ENCODE measurements at regions not wholly inside any gene's neighbourhood (a gene's known extent, or its start where the extent isn't known, plus 50 kb on each side); places are given as distances from the start of the nearest gene placed in this dataset.

DNA sequence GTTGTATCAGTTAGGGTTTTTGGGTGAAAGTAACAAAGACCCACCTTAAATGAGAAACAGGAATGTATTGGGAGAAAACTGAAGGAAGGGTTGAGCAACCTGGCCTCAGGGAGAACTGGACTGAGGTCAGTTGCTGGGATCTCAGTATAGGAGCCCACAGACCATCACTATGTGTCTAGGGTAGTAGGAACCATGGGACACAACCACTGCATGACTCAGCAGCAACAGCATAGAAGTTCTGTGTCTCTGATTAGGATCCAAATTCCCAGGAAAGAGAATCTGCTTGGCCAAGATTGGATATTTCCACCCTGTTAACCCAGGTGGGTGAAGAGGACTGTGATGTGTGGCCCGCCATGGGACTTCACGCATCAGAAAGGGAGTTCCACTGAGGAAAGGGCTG, 102.2 kb upstream of the RAB3GAP2 start:
- WGBS = 92% methylated on average over 2 of the region's 2 CpGs
- H3K36me3 ChIP-seq (ENCODE audit: control insufficient read depth in 2 of 2, insufficient read depth in 2 of 2, low read length in 1 of 2) = no peaks in the 10 kb centered on the region
- DNase-seq (ENCODE audit: low read depth in 6 of 9, low spot score in 9 of 9) = no peak
- no peak overlapping the region for H3K27ac ChIP-seq (ENCODE audit: low read depth in 1 of 2, low read length in 1 of 2)
- no peaks in the 10 kb centered on the region for H3K4me1 ChIP-seq (ENCODE audit: control insufficient read depth in 2 of 2, insufficient read depth in 2 of 2, low read length in 2 of 2)
- no peak overlapping the region for H3K4me3 ChIP-seq (ENCODE audit: low read length in 2 of 2)
- H3K9me3 ChIP-seq (ENCODE audit: control insufficient read depth in 2 of 2, insufficient read depth in 1 of 2, low read length in 1 of 2) = no peaks in the 10 kb centered on the region
- H3K27me3 ChIP-seq (ENCODE audit: control insufficient read depth in 2 of 2, insufficient read depth in 1 of 2, low read length in 1 of 2) = no peaks in the 10 kb centered on the region

DNA sequence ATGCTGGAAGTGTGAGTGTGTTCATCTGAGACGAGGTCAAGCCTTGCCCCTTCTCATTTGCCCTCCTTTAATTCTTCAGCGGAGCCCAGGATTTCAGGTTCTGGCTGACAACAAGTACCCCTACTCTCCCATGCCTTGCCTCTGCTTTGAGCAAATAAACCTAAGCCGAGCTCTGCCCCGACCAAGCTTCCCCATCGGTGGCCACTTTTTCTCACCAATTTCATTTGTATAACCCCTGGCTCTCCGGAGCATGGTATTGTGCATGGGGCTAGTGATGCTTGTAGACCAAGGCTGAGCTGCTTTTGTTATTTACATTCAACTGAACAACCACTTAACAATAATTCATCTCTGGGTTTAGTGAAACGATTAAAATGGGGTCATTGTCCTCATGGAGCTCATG, 100.2 kb upstream of the RAB3GAP2 start:
- Histone ChIP-seq H3K27me3 (ENCODE audit: control insufficient read depth in 2 of 2, insufficient read depth in 1 of 2, low read length in 1 of 2) (no peaks in the 10 kb centered on the region), H3K4me3 (ENCODE audit: low read length in 2 of 2) (no peak overlapping the region), H3K9me3 (ENCODE audit: control insufficient read depth in 2 of 2, insufficient read depth in 1 of 2, low read length in 1 of 2) (no peaks in the 10 kb centered on the region), H3K36me3 (ENCODE audit: control insufficient read depth in 2 of 2, insufficient read depth in 2 of 2, low read length in 1 of 2) (no peaks in the 10 kb centered on the region), H3K4me1 (ENCODE audit: control insufficient read depth in 2 of 2, insufficient read depth in 2 of 2, low read length in 2 of 2) (no peaks in the 10 kb centered on the region), H3K27ac (ENCODE audit: low read depth in 1 of 2, low read length in 1 of 2) (no peak overlapping the region)
- 81% methylated on average over 7 of the region's 7 CpGs for WGBS
- no peak for DNase-seq (ENCODE audit: low read depth in 6 of 9, low spot score in 9 of 9)

DNA sequence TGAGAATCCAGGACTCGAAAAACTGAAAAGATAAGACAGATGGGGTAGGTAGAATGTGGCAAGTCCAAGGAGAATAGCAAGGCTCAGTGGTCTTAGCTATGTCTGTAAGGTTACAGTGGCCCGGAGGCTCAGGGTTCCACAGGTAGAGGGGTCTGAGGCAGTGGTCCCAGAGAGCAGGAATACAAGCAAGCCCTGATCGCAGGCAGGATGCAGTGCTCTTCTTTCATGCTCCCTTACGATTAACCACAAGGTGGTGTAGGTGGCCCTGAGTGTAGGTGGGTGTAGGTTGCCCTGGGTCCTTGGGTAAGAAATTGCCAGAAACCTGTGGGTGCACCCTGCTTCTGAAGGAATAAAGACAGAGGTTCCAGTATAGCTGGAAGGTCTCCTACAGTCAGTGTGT, 99.1 kb upstream of the RAB3GAP2 start:
- Histone ChIP-seq H3K27ac (ENCODE audit: low read depth in 1 of 2, low read length in 1 of 2) (no peak overlapping the region), H3K9me3 (ENCODE audit: control insufficient read depth in 2 of 2, insufficient read depth in 1 of 2, low read length in 1 of 2) (no peaks in the 10 kb centered on the region), H3K4me1 (ENCODE audit: control insufficient read depth in 2 of 2, insufficient read depth in 2 of 2, low read length in 2 of 2) (no peaks in the 10 kb centered on the region), H3K27me3 (ENCODE audit: control insufficient read depth in 2 of 2, insufficient read depth in 1 of 2, low read length in 1 of 2) (no peaks in the 10 kb centered on the region), H3K36me3 (ENCODE audit: control insufficient read depth in 2 of 2, insufficient read depth in 2 of 2, low read length in 1 of 2) (no peaks in the 10 kb centered on the region), H3K4me3 (ENCODE audit: low read length in 2 of 2) (no peak overlapping the region)
- DNase-seq (ENCODE audit: low read depth in 6 of 9, low spot score in 9 of 9) = no peak
- 87% methylated on average over 4 of the region's 4 CpGs for WGBS

DNA sequence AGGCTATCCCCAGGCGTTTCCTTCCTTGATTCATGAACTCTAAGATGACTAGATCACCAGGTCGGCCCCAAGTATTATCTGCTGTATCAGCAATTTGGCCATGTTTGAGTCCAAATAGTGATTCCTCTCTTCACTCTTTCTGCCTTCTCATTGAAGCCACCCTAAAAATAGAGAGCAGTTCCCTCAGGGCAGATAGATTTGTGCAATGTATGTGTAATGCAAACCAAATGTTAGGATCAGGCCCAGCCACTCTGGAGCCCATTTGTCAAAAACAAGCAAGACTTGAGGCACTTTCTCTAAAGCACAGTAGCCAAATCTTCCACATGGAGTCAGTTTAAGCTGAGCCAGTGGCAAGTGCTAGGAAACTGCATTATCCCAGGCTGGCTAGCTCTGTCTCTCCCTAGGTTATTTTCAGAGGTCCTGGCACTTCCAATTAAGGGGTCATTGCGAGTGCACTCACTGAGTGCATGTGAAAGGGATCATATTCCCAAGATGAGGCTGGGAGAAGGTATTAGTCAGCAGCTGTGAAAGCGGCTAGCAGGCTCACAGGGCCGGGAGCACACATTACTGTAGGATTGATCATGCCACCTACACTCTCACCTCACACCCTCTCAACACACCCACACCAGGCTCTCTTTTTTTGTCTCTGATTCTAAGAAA, 97.9 kb upstream of the RAB3GAP2 start:
- Histone ChIP-seq H3K9me3 (ENCODE audit: control insufficient read depth in 2 of 2, insufficient read depth in 1 of 2, low read length in 1 of 2) (no peaks in the 10 kb centered on the region), H3K4me3 (ENCODE audit: low read length in 2 of 2) (no peak overlapping the region), H3K36me3 (ENCODE audit: control insufficient read depth in 2 of 2, insufficient read depth in 2 of 2, low read length in 1 of 2) (no peaks in the 10 kb centered on the region), H3K27ac (ENCODE audit: low read depth in 1 of 2, low read length in 1 of 2) (no peak overlapping the region), H3K27me3 (ENCODE audit: control insufficient read depth in 2 of 2, insufficient read depth in 1 of 2, low read length in 1 of 2) (no peaks in the 10 kb centered on the region), H3K4me1 (ENCODE audit: control insufficient read depth in 2 of 2, insufficient read depth in 2 of 2, low read length in 2 of 2) (no peaks in the 10 kb centered on the region)
- DNase-seq (ENCODE audit: low read depth in 6 of 9, low spot score in 9 of 9) = no peak
- WGBS = 70% methylated on average over 5 of the region's 5 CpGs

DNA sequence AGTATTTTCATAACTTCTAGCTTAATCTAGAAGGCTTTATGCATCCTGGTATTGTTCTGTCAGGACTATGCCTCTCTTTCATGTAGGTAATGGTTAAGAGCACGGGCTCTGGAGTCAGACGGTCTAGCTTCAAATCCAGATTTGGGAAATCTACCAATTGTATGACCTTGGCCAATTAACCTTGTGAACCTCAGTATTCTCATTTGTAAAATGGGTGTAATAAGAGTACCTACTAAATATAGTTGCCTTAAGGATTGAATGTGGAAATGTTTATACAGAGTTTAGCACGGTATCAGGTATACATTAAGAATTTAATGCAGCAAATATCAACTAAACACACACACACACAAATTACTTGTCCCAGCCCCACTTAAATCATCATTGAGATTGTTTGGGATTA, 97.3 kb upstream of the RAB3GAP2 start:
- H3K4me1 ChIP-seq (ENCODE audit: control insufficient read depth in 2 of 2, insufficient read depth in 2 of 2, low read length in 2 of 2) = no peaks in the 10 kb centered on the region
- H3K27ac ChIP-seq (ENCODE audit: low read depth in 1 of 2, low read length in 1 of 2) = no peak overlapping the region
- H3K36me3 ChIP-seq (ENCODE audit: control insufficient read depth in 2 of 2, insufficient read depth in 2 of 2, low read length in 1 of 2) = no peaks in the 10 kb centered on the region
- H3K4me3 ChIP-seq (ENCODE audit: low read length in 2 of 2) = no peak overlapping the region
- H3K27me3 ChIP-seq (ENCODE audit: control insufficient read depth in 2 of 2, insufficient read depth in 1 of 2, low read length in 1 of 2) = no peaks in the 10 kb centered on the region
- no peaks in the 10 kb centered on the region for H3K9me3 ChIP-seq (ENCODE audit: control insufficient read depth in 2 of 2, insufficient read depth in 1 of 2, low read length in 1 of 2)
- WGBS = 63% methylated on average over 3 of the region's 3 CpGs
- no peak for DNase-seq (ENCODE audit: low read depth in 6 of 9, low spot score in 9 of 9)

DNA sequence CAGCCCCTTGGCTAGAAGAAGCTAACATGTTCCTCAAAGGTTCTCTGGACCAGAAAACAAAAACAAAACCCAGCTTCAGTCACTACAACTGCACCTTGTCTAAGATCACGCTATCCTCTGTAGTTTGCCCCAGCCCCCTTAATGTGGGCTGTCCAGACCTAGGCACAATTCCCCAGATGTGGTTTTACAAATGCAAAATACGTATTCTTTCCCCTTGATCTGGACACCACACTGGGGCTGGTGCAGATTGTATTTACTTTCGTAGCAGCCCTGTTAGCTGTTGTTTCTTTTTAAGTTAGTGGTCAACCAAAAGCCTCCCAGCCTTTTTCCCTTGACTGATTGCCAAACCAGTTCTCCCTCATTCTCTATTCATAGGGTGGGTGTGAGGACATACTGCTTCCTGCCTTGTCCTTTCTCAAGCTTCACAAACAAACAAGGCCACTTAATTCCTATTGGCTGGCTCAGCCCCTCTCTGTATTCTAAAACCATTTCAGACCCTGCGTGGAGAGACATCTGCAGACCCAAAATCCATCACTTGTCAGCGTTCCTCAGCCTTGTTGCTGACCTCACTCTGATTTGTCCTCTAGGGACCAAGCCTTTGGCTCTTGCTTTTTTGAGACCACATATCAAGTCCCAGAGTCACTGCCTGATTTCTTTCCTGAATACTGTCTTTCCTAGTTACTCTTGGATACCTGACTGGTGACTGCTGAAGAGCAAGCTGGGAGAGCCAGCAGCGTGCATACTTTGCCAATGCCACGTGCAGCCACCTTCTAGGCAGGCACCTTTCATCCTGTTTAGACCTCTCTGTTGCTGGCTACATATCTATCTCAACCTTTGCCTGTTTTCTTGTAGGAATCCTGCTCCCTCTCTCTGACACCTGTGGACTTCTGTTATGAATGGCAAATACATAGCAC, 96.4 kb upstream of the RAB3GAP2 start:
- Histone ChIP-seq H3K27ac (ENCODE audit: low read depth in 1 of 2, low read length in 1 of 2) (no peak overlapping the region), H3K4me3 (ENCODE audit: low read length in 2 of 2) (no peak overlapping the region), H3K9me3 (ENCODE audit: control insufficient read depth in 2 of 2, insufficient read depth in 1 of 2, low read length in 1 of 2) (no peaks in the 10 kb centered on the region), H3K4me1 (ENCODE audit: control insufficient read depth in 2 of 2, insufficient read depth in 2 of 2, low read length in 2 of 2) (no peaks in the 10 kb centered on the region), H3K27me3 (ENCODE audit: control insufficient read depth in 2 of 2, insufficient read depth in 1 of 2, low read length in 1 of 2) (no peaks in the 10 kb centered on the region), H3K36me3 (ENCODE audit: control insufficient read depth in 2 of 2, insufficient read depth in 2 of 2, low read length in 1 of 2) (no peaks in the 10 kb centered on the region)
- 83% methylated on average over 7 of the region's 7 CpGs for WGBS
- DNase-seq (ENCODE audit: low read depth in 6 of 9, low spot score in 9 of 9) = no peak

DNA sequence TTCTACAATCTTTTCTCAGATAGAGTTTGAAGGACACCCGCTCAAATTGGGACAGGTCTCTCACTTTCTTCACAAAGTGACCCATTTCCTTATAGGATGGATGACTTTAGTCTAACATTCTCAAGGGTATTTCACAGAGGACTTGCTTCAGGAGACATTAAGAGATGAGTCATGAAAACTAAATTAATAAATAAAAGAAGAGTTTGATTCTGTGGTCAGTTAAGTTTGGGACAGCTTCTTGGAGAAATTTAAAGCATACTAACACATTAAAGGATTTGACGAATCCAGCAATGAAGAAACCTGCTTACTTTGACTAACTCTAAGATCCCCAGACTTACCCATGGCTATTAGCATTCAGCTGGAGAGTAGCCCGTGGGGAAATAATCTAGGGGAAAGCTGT, 95.6 kb upstream of the RAB3GAP2 start:
- H3K4me3 ChIP-seq (ENCODE audit: low read length in 2 of 2) = no peak overlapping the region
- no peak for DNase-seq (ENCODE audit: low read depth in 6 of 9, low spot score in 9 of 9)
- H3K36me3 ChIP-seq (ENCODE audit: control insufficient read depth in 2 of 2, insufficient read depth in 2 of 2, low read length in 1 of 2) = no peaks in the 10 kb centered on the region
- no peaks in the 10 kb centered on the region for H3K27me3 ChIP-seq (ENCODE audit: control insufficient read depth in 2 of 2, insufficient read depth in 1 of 2, low read length in 1 of 2)
- H3K4me1 ChIP-seq (ENCODE audit: control insufficient read depth in 2 of 2, insufficient read depth in 2 of 2, low read length in 2 of 2) = no peaks in the 10 kb centered on the region
- WGBS = 93% methylated on average over 3 of the region's 3 CpGs
- H3K9me3 ChIP-seq (ENCODE audit: control insufficient read depth in 2 of 2, insufficient read depth in 1 of 2, low read length in 1 of 2) = no peaks in the 10 kb centered on the region
- H3K27ac ChIP-seq (ENCODE audit: low read depth in 1 of 2, low read length in 1 of 2) = no peak overlapping the region

DNA sequence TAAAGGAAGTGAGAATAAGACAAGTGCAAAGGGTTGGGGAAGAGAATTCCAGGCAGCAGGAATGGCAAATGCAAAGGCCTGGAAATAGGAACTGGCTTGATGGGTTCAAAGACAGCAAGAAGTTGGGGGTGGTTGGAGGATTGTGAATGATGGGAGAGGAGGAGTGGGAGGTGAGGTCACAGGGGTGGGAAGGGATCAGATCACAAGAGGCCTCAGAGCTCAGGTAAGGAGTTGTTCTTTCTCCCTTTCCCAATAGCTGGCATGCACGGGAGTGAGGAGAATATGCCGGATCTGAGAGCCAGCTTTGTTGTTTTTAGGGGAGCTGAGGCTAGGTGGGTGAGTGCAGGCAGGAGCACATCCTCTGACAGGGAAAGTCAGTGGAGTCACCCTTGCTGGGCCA, 94.0 kb upstream of the RAB3GAP2 start:
- no peak for DNase-seq (ENCODE audit: low read depth in 6 of 9, low spot score in 9 of 9)
- WGBS = 96% methylated on average over 2 of the region's 2 CpGs
- no peak overlapping the region for H3K27ac ChIP-seq (ENCODE audit: low read depth in 1 of 2, low read length in 1 of 2)
- no peaks in the 10 kb centered on the region for H3K9me3 ChIP-seq (ENCODE audit: control insufficient read depth in 2 of 2, insufficient read depth in 1 of 2, low read length in 1 of 2)
- no peaks in the 10 kb centered on the region for H3K27me3 ChIP-seq (ENCODE audit: control insufficient read depth in 2 of 2, insufficient read depth in 1 of 2, low read length in 1 of 2)
- no peaks in the 10 kb centered on the region for H3K4me1 ChIP-seq (ENCODE audit: control insufficient read depth in 2 of 2, insufficient read depth in 2 of 2, low read length in 2 of 2)
- H3K36me3 ChIP-seq (ENCODE audit: control insufficient read depth in 2 of 2, insufficient read depth in 2 of 2, low read length in 1 of 2) = no peaks in the 10 kb centered on the region
- no peak overlapping the region for H3K4me3 ChIP-seq (ENCODE audit: low read length in 2 of 2)

DNA sequence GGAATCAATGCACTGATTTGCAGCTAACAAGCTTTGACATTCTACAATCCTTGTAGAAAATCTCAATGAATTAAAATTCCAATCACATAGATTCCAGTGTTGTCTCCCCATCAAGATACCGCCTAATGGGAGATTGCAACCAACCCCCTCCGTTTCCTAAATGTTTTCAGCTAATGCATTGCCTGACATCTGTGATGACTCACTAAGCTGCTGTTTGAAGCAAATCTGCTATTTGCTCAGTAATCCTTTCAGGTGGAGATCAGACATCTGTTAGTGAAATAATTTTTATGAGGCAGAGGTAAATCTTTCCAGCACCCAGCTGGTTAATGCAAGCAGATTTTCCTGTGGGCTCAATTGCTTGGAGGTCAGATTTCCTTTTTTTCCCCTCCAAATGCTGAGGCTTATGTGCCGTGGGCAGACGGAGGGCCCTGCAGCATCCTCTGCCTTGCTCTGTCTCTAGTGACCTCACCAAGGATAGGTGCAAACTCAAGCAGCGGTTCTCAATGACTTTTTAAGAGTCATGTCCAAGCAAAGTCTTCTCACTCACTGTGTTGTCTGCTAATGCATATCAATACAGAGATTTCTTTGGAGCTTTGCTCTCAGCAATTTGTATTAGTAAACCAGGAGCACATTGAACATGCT, 91.1 kb upstream of the RAB3GAP2 start:
- Histone ChIP-seq H3K4me3 (ENCODE audit: low read length in 2 of 2) (no peak overlapping the region), H3K4me1 (ENCODE audit: control insufficient read depth in 2 of 2, insufficient read depth in 2 of 2, low read length in 2 of 2) (no peaks in the 10 kb centered on the region), H3K36me3 (ENCODE audit: control insufficient read depth in 2 of 2, insufficient read depth in 2 of 2, low read length in 1 of 2) (no peaks in the 10 kb centered on the region), H3K27ac (ENCODE audit: low read depth in 1 of 2, low read length in 1 of 2) (no peak overlapping the region), H3K27me3 (ENCODE audit: control insufficient read depth in 2 of 2, insufficient read depth in 1 of 2, low read length in 1 of 2) (no peaks in the 10 kb centered on the region), H3K9me3 (ENCODE audit: control insufficient read depth in 2 of 2, insufficient read depth in 1 of 2, low read length in 1 of 2) (no peaks in the 10 kb centered on the region)
- no peak for DNase-seq (ENCODE audit: low read depth in 6 of 9, low spot score in 9 of 9)
- 74% methylated on average over 5 of the region's 5 CpGs for WGBS

Data from thymus (tissue), 11 donors.